DOHH2 (cell line): ENCODE measurements at regions not wholly inside any gene's neighbourhood (a gene's known extent, or its start where the extent isn't known, plus 50 kb on each side); places are given as distances from the start of the nearest gene placed in this dataset.

Source experiments
- EZH2phosphoT487 ChIP-seq: fragments of 200-600 bp; sonication (generic); IDR thresholded peaks from 2 replicates; pipeline ENCODE4 v1.6.1; 2017; ENCODE audit warnings: borderline replicate concordance, mild to moderate bottlenecking, antibody characterized with exemption, low read length, moderate library complexity, mixed read lengths
- TF ChIP-seq, protein P1 (sequence below): fragments of 200-600 bp; sonication (generic); IDR thresholded peaks from one replicate; pipeline ENCODE4 v1.5.1; 2014; ENCODE audit warnings: antibody characterized with exemption, mild to moderate bottlenecking, low read depth, low read length; ENCODE audit not compliant: poor library complexity, severe bottlenecking

DNA sequence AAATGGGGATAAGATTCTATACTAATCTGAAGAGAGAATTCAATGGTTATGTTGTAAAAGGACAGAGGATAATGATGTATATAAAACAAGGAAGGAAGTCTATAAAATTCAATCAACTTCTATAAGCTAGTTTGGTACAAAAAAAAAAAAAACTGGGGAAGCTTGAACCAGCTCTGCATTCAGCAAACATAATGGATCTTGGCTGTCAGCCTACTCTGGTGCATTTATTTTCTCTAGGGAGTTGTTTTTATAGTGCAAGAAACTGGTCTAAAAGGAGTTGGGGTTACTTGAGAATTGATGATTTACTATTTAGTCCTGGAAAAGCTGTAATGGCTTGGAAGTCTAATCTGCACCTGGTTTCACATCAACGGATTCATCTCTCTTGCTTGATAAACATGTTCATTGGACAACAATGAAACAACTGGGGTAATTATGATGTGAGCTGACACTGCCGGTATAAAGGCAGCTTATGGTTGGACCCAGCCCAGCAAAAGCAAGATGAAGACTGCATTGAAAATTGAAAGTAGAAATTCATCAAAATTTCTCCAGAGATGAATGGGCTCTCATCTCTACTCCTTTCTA is 199.4 kb upstream of the NRIP1 start:
- TF ChIP-seq, protein P1, sequence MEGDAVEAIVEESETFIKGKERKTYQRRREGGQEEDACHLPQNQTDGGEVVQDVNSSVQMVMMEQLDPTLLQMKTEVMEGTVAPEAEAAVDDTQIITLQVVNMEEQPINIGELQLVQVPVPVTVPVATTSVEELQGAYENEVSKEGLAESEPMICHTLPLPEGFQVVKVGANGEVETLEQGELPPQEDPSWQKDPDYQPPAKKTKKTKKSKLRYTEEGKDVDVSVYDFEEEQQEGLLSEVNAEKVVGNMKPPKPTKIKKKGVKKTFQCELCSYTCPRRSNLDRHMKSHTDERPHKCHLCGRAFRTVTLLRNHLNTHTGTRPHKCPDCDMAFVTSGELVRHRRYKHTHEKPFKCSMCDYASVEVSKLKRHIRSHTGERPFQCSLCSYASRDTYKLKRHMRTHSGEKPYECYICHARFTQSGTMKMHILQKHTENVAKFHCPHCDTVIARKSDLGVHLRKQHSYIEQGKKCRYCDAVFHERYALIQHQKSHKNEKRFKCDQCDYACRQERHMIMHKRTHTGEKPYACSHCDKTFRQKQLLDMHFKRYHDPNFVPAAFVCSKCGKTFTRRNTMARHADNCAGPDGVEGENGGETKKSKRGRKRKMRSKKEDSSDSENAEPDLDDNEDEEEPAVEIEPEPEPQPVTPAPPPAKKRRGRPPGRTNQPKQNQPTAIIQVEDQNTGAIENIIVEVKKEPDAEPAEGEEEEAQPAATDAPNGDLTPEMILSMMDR = no peak
- TF ChIP-seq EZH2phosphoT487 = no peak
